ENCODE measurements at regions not wholly inside any gene's neighbourhood (a gene's known extent, or its start where the extent isn't known, plus 50 kb on each side); places are given as distances from the start of the nearest gene placed in this dataset.

DNA sequence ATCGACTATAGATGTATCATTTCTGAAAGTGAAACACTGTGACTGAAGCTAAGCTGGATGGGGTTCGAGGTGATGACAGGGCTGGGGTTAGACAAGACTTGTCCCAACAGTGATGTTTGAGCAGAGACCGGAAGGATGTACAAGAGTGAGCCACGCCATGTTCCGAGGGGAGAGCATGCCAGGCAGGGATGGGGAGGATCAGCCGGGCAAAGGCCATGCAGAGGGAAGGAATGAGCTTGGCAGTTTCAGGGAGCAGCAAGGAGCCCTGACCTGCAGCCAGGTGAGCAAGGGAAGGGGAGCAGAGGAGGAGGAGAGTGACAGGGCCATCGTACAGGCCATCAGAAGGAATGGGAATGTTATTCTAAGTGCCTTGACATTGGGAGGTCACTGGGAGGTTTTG, 114.9 kb upstream of the GPR26 start:
- Histone ChIP-seq H3K4me1 (no peaks in the 10 kb centered on the region), H3K4me3 (no peak overlapping the region), H3K4me2 (no peak overlapping the region), H3K9me3 (no peaks in the 10 kb centered on the region), H3K27ac (no peak overlapping the region)
- CTCF ChIA-PET: interaction anchor here (0.8 to 1.8 kb wide), 2 partner anchors 418 to 508 kb away, joined by 3 to 11 read pairs; no protein-coding TSS in a partner anchor
- TF ChIP-seq ZC3H11A (IDR thresholded peaks at IDR 0.05) (no peak), RNF2 (IDR thresholded peaks at IDR 0.05; ENCODE audit: borderline replicate concordance, low read depth) (no peak), TFCP2L1 (CRISPR knock-in tag; IDR thresholded peaks at IDR 0.05) (no peak), ZFP36 (IDR thresholded peaks at IDR 0.05; ENCODE audit: borderline replicate concordance, partially characterized antibody) (no peak), MYC (IDR thresholded peaks at IDR 0.05; ENCODE audit: borderline replicate concordance, low read length) (no peak), FOSL2 (IDR thresholded peaks at IDR 0.05) (no peak), FOSL2 (CRISPR knock-in tag; IDR thresholded peaks at IDR 0.05) (no peak), TP53 (CRISPR knock-in tag; IDR thresholded peaks at IDR 0.05) (no peak), GATA3 (IDR thresholded peaks at IDR 0.05; ENCODE audit: borderline replicate concordance) (no peak)
- TF ChIP-seq, protein P1, sequence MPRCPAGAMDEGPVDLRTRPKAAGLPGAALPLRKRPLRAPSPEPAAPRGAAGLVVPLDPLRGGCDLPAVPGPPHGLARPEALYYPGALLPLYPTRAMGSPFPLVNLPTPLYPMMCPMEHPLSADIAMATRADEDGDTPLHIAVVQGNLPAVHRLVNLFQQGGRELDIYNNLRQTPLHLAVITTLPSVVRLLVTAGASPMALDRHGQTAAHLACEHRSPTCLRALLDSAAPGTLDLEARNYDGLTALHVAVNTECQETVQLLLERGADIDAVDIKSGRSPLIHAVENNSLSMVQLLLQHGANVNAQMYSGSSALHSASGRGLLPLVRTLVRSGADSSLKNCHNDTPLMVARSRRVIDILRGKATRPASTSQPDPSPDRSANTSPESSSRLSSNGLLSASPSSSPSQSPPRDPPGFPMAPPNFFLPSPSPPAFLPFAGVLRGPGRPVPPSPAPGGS (IDR thresholded peaks at IDR 0.05): no peak
- ATAC-seq (no peak), DNase-seq (ENCODE audit: low read depth in 1 of 2, low spot score in 1 of 2) (no peak), FAIRE-seq (no peak)
- WGBS (ENCODE audit: missing lambda C conversion rate): 41% methylated on average over 7 of the region's 7 CpGs
- POLR2A ChIA-PET: no interaction called here

DNA sequence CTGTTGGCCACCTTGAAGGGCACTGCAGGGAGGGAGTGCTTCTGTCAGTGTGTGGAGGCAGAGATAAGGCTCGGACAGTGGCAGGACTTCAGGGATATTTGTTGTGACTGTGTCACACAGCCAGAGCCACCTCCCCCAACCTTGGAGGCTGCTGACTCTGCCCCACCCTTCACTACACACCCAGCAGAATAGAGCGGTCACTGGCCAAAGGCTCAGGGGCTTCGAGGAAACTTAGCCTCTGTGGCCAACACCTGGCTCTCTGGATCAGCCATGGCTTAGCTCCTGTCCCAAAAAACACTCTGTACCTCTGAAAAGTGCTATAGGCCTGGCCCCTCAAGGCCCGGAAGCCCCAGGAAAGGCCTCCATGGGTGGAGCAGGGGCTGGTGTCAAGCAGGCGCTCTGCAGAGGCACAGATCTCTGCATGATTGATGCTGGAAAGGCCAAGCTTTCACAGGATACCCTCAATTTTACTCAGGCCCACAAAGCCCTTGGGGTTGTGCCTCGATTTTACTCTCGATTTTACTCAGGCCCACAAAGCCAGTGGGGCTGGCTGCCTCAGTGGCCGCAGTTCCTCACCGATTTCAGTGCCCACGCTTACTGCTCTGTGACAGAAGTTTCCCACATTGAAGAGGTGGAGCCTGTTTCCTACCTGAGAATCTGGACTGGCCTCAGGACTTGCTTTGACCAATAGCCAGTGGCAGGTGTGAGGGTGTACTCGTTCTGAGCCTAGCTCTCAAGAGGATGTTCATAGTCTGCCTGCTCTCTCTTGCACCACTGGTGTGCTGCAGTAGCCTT, 113.2 kb upstream of the GPR26 start:
- 24% methylated on average over 11 of the region's 11 CpGs for WGBS (ENCODE audit: missing lambda C conversion rate)
- no peak overlapping the region for H3K4me2 ChIP-seq
- POLR2A ChIA-PET: no interaction called here

DNA sequence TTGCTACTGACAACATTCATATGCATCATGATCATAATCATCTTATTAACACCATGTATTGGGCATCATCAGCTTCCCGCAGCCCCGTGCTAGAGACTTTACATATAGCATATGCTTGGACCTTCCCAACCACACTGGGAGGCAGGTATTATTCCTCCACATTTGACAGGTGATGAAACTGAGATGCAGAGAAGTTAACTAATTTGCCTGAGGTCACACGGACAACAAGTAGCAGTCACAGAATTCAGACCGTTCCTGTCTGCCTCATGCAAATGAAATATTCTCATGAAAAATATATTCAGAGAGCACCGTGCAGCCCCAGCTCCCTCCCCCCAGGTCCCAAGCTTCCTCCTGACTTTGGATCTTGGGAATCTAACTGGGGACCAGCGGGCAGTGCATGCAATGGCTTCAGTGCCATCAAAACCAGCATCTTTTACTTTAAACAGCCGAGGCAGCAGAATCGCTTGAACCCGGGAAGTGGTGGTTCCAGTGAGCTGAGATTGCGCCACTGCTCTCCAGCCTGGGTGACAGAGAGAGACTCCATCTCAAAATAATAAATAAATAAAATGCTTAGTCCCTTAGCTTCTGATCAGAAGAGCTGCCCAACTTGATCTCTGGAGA, 112.2 kb upstream of the GPR26 start:
- POLR2A ChIA-PET: no interaction called here
- FAIRE-seq: no peak

More for the DNA sequence above, 113.2 kb upstream of the GPR26 start:
- no peak for TF ChIP-seq FOXS1 (CRISPR knock-in tag; IDR thresholded peaks at IDR 0.05)
- TF ChIP-seq ZFP36 (IDR thresholded peaks at IDR 0.05; ENCODE audit: borderline replicate concordance, partially characterized antibody): no peak
- TF ChIP-seq, protein P2, sequence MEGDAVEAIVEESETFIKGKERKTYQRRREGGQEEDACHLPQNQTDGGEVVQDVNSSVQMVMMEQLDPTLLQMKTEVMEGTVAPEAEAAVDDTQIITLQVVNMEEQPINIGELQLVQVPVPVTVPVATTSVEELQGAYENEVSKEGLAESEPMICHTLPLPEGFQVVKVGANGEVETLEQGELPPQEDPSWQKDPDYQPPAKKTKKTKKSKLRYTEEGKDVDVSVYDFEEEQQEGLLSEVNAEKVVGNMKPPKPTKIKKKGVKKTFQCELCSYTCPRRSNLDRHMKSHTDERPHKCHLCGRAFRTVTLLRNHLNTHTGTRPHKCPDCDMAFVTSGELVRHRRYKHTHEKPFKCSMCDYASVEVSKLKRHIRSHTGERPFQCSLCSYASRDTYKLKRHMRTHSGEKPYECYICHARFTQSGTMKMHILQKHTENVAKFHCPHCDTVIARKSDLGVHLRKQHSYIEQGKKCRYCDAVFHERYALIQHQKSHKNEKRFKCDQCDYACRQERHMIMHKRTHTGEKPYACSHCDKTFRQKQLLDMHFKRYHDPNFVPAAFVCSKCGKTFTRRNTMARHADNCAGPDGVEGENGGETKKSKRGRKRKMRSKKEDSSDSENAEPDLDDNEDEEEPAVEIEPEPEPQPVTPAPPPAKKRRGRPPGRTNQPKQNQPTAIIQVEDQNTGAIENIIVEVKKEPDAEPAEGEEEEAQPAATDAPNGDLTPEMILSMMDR (IDR thresholded peaks at IDR 0.05): no peak
- no peak for TF ChIP-seq FOSL2 (IDR thresholded peaks at IDR 0.05)
- no peak for TF ChIP-seq FOSL2 (CRISPR knock-in tag; IDR thresholded peaks at IDR 0.05)
- no peak for TF ChIP-seq JUNB (IDR thresholded peaks at IDR 0.05)
- no peak for TF ChIP-seq SREBF2 (IDR thresholded peaks at IDR 0.05)
- no peak for TF ChIP-seq NR3C1 (IDR thresholded peaks at IDR 0.05)
- Histone ChIP-seq H3K4me1 (no peaks in the 10 kb centered on the region), H3K4me3 (no peak overlapping the region), H3K9me3 (no peaks in the 10 kb centered on the region), H3K27ac (no peak overlapping the region)
- ATAC-seq (no peak), DNase-seq (ENCODE audit: low read depth in 1 of 2, low spot score in 1 of 2) (no peak), FAIRE-seq (no peak)
- CTCF ChIA-PET: interaction anchor here (0.9 to 2.7 kb wide), 5 partner anchors 164 to 836 kb away, joined by 3 to 20 read pairs (median 3); no protein-coding TSS in a partner anchor

More for the DNA sequence above, 112.2 kb upstream of the GPR26 start:
- WGBS (ENCODE audit: missing lambda C conversion rate): 39% methylated on average over 10 of the region's 10 CpGs
- no peak overlapping the region for H3K27ac ChIP-seq
- H3K4me3 ChIP-seq: no peak overlapping the region
- no peak overlapping the region for H3K4me2 ChIP-seq
- no peaks in the 10 kb centered on the region for H3K9me3 ChIP-seq
- CTCF ChIA-PET: interaction anchor here (0.7 to 2.7 kb wide), 3 partner anchors 12 to 511 kb away, joined by 3 to 20 read pairs (median 3); no protein-coding TSS in a partner anchor
- TF ChIP-seq ZSCAN20 (CRISPR knock-in tag; IDR thresholded peaks at IDR 0.05) (no peak), POLR2A (IDR thresholded peaks at IDR 0.05; ENCODE audit: low read length) (no peak), MAZ (IDR thresholded peaks at IDR 0.05; ENCODE audit: borderline replicate concordance, low read depth, low read length) (no peak), JUN (IDR thresholded peaks at IDR 0.05) (no peak), JUNB (IDR thresholded peaks at IDR 0.05) (no peak), ZFP36 (IDR thresholded peaks at IDR 0.05; ENCODE audit: borderline replicate concordance, partially characterized antibody) (no peak)
- TF ChIP-seq, protein P3, sequence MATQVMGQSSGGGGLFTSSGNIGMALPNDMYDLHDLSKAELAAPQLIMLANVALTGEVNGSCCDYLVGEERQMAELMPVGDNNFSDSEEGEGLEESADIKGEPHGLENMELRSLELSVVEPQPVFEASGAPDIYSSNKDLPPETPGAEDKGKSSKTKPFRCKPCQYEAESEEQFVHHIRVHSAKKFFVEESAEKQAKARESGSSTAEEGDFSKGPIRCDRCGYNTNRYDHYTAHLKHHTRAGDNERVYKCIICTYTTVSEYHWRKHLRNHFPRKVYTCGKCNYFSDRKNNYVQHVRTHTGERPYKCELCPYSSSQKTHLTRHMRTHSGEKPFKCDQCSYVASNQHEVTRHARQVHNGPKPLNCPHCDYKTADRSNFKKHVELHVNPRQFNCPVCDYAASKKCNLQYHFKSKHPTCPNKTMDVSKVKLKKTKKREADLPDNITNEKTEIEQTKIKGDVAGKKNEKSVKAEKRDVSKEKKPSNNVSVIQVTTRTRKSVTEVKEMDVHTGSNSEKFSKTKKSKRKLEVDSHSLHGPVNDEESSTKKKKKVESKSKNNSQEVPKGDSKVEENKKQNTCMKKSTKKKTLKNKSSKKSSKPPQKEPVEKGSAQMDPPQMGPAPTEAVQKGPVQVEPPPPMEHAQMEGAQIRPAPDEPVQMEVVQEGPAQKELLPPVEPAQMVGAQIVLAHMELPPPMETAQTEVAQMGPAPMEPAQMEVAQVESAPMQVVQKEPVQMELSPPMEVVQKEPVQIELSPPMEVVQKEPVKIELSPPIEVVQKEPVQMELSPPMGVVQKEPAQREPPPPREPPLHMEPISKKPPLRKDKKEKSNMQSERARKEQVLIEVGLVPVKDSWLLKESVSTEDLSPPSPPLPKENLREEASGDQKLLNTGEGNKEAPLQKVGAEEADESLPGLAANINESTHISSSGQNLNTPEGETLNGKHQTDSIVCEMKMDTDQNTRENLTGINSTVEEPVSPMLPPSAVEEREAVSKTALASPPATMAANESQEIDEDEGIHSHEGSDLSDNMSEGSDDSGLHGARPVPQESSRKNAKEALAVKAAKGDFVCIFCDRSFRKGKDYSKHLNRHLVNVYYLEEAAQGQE (IDR thresholded peaks at IDR 0.05): no peak
- TF ChIP-seq, protein P4, sequence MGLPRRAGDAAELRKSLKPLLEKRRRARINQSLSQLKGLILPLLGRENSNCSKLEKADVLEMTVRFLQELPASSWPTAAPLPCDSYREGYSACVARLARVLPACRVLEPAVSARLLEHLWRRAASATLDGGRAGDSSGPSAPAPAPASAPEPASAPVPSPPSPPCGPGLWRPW (IDR thresholded peaks at IDR 0.05): no peak
- no peaks in the 10 kb centered on the region for H3K4me1 ChIP-seq
- ATAC-seq (no peak), DNase-seq (ENCODE audit: low read depth in 1 of 2, low spot score in 1 of 2) (no peak)
